Stimulated activated CD4-positive, alpha-beta T cell treated with anti-CD3 and anti-CD28 coated beads, Interleukin-4, amount 100 ng/mL, for 4 hours (primary cell): ENCODE measurements at regions not wholly inside any gene's neighbourhood (a gene's known extent, or its start where the extent isn't known, plus 50 kb on each side); places are given as distances from the start of the nearest gene placed in this dataset.
"Not testable (repeated sequence)": the region's sequence is repeated elsewhere in the genome, so short reads cannot be mapped to it uniquely, and the experiment has no call there.

Experiments
- DNase-seq, 2 experiments: peaks; one replicate each; pipeline ENCODE4 v3.0.0-alpha.2; 2020

DNA sequence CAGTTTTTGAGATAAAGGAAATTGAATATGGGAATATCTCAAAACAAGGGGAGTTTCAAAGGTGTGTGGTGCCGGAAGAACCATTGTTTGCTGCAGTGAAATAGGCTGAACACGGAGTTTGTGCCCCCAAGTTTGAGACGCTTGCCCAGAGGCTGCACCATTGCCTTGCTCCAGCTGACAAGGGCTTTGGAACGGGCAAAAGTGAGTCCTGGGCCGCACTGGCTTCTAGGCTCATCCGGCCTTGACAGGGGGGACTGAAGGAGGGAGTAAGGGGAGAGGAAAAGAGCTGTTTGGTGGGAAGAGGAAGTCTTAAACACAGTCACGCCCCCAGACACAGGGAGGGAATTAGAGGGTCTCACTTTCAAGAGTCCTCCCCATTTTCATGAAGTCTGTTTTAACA, 269.9 kb downstream of the FAM43A start:
- DNase-seq, result no peak

DNA sequence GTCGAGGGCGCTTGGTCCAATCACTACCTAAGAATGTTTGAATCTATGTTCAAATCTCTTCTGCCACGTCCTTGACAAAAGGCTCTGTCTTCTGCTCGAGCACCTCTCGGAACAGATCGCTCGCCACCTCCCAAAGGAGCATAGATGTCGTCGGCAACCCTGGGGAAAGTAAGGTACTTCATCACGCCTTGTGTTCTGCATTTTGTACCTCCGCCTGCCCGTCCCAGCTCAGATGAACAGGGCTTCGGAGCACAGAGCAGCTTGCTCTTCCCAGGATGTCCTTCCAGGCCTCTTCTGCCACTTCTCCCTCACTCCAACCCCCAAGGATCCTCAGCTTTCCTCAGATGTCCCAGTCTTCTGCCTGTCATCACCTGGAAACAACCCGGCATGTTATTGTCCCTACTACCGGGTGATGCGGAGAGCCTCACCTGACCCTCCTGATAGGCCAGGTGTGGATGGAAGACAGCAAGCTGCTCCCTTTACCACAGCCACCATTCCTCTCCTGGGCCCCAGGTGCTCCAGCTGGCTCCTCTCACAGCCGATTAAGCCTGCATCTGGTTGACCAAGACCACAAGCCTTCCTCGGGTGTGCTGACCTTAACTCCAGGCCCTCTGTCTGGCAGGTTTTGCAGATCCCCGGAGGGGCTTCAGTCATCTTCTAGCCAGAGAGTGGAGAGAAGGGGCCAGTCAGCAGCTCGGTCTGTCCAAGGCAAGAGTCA, 270.5 kb downstream of the FAM43A start:
- DNase-seq, result no peak

DNA sequence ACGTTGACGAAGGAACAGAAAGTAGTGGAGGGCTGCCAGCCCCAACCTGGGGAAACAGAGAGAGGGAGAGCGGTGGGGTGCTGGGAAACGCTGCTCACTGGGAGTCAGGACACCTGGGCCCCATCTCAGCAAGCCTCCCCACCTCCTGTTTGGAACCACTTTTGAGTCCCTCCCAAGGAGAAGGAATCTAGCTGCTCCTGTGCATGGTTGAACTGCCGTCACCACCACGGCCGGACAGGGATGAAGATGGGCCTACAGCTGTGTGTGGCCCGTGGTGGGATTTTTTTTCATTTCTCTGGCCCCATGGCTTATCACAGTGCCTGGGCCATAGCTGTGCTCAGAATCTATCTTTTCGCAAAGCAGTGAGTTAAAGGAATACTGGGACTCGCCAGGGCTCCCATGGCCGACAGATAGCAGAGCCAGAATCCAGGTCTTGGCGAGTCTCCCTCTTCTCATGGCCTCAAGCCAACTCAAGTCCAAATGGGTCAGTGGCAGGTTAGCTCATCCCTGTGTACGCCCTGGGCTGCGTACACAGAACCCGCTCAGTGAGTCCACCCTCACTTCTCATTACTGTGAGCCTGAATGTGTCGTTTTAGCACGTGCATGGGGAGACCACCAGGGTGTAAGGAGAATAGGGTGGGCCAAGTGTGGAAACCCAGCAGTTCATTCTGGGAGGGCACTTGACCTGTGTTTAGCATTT, 271.2 kb downstream of the FAM43A start:
- no peak for DNase-seq

DNA sequence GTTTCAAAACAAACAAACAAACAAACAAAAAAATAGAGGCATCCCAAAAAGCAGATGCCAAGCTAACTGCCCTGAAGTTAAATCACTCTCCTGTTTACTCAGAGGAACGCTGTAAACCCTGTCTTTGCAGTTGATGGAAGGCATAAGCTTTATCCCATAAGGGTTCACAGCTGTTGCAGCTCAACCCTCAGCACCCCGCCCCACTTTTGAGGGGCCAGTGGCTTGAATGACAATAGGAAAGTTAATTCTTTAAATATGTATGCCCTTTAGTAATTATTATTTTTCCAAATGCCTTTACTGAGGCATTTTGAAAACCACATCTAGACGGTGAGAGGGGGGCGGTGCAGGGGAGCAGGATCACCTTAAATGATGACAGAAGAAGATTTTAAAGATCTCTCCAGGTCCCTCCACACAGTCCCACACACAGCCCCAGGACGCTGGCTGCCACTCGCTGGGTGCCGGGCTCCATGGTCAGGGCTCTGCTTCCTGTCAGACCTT, 272.1 kb downstream of the FAM43A start:
- no peak for DNase-seq

DNA sequence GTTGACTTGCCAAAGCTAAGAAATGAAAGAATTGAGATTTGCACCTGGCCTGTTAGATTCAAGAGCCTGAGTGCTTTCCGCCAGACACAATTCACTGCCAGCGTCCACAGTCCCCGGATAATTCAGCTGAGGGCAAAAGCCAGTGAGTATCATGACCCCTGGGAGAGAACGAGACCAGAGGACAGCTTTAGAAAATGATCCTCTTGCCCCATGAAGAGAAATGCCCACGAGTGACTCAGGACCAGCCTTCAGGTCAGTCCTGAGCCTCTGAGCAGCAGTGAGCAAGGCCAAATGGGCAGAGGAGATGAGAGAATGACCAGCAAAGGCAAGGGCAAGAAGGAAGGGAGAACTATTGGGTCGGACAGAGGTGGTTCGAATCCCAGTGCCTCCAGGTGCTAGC, 273.5 kb downstream of the FAM43A start:
- DNase-seq, result no peak

DNA sequence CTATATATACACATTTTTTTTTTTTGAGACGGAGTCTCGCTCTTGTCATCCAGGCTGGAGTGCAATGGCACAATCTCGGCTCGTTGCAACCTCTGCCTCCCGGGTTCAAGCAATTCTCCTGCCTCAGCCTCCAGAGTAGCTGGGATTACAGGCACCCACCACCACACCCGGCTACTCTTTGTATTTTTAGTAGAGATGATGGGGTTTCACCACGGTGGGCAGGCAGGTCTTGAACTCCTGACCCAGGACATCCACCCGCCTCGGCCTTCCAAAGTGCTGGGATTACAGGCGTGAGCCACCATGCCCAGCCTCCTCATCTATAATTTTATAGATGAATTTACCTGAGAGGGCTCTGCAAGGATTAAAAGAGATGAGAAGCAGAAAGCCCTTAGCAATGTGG, 274.0 kb downstream of the FAM43A start:
- DNase-seq, result not testable (repeated sequence)

DNA sequence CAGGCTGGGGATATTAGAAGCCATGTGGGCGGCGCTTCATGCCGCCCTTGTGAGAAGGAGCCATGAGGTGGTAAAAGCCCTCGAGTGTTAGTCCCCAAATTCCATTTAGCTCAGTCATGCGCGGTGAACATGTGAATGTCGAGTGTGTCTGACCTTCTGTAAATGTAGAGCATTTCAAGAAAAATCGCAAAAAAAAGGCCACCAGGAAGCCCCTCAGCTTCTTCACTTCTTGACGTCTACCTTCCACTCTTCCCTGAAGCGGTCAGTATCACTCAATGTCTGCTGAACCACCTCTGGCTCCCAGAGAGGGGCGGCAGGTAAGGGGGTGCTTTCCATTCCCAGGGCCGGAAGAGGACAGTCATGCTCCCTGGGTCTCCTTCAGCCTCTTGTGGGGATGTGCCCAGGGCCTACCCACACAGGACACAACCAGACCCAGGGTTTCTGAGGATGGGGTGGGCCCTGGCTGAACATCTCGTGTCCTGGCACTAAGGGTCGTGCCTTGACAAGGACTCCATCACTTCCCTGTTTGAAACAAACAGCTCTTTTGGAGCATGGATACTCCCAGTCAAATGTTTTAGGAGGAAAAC, 274.9 kb downstream of the FAM43A start:
- no peak for DNase-seq

DNA sequence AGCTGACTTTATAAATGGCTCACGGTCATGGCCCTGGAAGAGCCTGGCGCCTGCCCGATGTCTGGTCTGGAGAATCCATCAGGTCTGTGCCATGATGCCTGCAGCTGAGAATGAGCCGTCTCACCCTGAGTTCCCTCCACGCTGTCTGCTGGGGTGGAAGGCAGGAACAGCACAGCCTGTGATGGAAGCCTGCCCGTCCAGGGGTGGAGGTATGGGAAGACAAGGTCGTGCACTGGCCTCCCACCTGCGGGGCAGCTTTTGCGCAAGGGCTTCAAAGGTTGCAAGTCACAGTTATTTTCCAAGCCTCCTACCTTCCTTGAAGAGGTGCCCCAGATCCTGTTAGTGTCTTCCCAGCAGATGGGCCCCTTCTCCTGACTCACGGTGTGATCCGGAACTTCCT, 275.5 kb downstream of the FAM43A start:
- DNase-seq, result no peak

DNA sequence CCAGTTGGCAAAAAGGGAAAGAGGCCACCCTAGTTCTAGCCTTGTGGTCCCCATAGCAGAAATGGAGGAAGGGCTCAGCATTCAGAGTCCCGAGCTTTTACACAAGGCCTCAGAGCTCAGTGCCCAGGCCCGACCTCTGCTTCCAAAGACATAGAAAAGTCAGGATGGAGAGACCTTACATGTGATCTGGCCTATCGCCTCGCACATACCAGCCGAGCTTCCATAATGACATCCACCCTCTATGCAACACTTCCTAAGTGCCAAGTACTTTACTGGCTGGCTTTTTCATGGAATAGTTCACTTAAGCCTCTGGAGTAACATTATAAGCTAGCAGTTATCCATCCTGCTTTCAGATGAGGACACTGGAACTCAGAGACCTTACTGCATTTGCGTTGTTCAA, 275.9 kb downstream of the FAM43A start:
- no peak for DNase-seq

DNA sequence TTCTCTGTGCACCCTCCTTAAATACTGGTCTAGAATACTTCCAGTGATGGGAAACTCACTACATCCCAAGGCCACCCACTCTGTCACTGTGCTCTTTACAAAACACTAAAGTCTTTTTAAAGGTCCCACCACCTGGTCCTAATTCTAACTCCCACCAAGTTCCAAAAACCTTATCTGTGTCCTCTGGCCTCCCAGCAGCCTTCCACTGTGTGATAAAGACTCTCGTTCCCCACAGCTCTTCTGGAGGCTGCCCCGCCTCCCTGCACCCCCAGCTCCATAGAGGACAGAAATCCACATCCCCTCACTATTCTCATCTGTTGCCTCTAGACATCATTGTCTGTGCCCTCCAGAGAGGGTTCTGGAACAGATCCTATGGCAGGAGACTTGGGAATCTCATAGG, 276.4 kb downstream of the FAM43A start:
- DNase-seq, result no peak

DNA sequence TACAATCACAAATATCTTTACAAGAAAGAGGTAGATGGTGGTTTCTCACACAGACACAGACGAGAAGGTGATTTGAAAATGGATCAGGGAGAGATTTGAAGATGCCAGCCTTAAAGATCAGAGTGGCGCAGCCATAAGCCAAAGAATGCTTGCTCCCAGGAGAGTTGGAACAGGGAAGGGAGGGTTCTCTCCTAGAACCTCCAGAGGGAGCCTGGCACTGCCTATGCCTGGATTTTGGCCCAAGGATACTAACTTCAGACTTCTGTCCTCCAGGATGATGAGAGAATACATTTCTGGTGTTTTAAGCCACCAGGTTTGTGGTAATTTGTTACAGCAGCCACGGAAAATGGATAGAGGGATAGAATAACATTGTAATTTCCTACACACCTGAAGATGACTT, 279.1 kb downstream of the FAM43A start:
- no peak for DNase-seq

DNA sequence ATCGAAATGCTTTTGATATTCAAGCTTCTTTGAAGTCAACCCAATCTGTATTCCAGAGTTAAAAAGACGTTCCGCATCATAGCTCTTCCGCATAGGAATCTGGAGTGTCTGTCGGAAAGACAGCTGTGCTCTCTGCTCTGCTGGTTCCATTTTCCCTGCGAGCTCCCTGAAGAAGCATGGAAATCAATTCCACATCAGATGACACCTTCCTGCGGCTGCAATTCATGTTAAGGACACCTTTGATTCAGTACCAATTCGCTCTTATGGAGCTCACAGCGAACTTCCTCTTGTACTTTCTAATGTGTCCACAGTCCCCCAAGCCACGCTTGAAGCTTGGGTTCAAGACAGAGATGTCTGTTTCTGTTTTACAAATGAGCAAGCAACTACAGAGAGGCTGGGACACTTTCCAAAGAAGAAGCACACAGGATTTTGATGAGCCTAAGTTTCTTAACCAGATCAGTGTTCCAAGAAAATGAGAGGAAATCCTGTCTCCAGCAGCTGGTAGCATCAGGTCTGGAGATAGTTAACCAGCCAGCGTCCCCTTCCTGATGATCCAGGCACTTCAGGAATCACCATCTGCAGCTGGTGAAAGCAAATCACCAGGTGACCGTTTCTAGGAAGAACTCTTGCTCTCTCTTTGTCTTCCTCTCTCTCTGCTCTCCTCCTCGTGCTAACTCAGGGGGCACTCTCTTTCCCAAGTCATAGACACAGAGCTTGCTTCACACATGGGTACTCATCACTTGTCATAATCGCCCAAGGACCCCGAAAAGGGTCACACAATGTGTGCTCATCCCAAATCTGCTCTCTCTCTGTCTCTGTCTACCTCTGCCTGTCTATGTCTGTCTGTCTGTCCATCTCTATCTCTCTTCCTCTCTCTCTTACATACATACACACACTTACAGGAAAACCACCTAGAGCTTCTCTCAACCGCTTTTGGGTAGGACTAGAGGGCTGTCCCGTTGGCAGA, 281.8 kb downstream of the FAM43A start:
- no peak for DNase-seq

DNA sequence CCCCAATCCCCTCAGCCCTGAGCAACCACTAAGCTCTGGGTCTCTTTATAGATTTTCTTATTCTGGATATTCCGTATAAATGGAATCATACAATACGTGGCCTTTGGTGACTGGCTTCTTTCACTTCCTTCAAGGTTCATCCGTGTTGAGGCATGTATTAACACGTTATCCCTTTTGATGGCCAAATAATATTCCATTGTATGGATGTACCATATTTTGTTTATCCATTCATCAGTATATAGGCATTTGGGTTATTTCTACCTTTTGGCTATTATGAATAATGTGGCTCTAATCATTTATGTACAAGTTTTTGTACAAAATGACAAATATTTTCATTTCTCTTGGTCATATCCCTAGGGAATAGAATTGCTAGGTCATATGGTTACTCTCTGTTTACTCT, 284.4 kb downstream of the FAM43A start:
- DNase-seq, result no peak

DNA sequence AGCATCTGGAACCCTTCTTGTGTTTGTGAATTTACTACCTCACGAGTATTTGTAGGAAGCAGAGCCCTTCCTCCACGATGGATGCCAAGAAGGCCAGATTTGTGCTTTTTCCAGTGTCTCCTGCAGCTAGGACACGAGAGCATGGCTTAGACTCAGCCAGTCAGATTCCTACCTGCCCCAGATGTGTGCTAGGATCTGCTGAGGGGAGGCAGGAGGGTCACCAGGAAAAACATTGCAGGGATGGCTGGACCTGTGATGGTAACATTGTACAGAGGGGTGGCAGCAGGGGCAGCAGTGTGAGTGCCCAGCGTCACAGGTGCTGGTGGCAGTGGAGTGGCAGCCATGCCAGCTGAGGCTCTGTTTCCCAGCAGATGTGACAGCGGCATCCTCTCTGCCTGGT, 285.3 kb downstream of the FAM43A start:
- DNase-seq, result no peak

DNA sequence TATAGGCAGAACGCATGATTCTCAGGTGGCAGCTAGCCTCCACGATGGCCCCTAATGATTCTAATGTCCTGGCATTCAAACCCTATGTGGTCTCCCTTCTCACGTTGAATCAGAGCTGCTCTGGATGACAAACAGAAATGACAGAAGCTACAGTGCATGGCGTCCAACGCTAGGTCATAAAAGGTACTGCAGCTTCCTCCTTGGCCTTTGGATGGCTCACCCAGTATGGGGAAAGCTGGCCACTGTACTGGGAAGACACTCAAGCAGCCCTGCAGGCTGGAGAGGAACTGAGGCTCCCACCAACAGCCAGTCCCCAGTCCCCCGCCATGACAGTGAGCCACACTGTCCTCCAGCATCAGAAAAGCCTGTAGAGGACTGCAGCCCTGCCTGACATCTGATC, 286.3 kb downstream of the FAM43A start:
- no peak for DNase-seq

DNA sequence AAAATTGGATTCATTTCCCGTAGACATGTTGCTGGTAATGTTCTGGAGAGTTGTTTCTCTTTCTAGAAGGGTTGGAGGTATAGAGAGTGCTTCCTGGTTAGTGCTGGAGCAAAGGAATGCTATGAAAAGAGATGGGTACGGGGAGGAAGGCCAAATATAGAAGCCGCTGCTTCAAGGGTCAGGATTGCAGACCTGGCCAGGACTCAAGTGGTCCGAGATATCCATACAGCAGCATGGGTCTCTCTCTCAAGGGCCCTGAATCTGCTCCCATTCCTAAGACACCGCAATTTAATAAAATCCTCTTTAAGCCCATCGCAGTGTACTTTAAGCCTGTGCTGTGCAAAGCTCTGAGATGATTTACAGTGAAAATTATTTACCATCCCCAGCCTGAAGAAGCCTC, 287.0 kb downstream of the FAM43A start:
- no peak for DNase-seq

DNA sequence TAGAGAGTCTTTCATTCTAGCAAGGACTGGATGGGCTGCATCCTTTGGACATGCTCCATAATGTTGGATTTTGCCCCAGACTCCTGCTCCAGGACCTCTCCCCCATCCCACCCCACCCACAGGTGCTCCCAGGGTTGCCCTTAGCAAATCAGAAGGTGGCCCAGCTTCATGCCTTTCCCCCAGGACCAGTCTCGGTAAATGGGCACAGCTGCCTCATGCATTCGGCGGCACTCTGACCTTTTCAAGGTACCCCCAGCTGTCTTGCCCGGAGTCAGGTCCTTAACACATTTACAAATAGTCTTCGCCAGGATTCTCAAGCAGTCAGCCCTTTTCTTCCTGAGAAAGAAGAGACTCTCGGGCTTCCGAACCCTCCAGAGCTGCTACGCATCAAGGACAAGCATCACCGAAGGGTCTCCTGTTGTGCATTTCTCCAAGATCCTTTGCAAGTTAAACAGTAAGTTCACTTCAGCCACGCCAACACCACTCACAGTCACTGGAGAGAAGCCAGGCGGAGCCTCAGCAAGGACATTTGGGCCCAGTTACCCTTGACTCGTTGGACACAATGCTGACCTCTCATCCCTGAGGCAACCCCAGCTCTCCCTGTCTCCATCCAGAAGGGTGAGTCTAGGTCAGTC, 287.8 kb downstream of the FAM43A start:
- DNase-seq, result no peak

DNA sequence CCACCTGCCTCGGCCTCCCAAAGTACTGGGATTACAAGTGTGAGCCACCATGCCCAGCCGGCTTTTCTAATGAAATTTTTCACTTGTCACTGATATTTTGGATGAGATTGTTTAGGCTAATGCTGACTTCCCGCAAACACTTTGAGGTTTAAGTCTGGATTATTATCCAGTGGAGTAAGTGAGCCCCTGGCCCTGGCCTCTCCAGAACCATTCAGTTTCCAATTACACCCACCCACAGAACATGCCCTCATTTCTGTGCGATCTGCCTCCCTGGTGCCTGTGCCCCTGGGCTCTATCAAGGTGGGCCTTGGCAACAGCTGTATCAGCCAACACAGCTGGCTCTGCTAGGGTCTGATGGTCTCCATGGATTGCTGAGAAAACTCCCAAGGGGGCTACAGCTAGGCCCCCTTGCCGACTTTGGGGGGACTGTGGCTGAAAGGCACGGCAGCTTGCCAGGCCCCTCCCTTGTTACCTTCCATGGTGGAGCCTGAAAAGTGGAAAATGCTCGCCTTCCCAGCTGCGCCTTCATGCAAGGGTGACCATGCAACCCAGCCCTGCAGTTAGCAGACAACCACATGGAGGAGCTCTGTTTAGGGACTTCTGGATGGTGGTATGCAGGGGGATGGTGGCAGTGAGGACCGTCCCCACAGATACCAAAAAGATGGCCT, 288.9 kb downstream of the FAM43A start:
- DNase-seq, result no peak

DNA sequence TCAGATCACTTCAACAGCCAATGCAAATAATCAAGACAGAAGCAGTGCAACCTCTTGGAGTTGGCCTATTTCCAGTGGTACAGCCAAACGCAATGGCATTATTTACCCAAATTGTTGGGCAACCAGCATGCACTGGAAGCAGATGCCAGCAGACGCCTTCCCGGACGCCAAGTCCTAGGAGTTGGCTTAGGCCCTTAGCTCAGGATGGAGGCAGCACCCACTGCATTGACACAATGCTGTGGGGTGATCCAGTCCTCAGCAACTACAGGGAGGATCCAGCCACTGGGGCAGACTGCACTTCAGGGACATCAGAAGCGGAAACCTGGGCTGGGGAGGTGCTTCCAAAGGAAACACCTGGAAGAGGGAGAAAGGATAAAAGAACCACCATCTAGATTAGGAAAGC, 290.4 kb downstream of the FAM43A start:
- DNase-seq, result no peak

DNA sequence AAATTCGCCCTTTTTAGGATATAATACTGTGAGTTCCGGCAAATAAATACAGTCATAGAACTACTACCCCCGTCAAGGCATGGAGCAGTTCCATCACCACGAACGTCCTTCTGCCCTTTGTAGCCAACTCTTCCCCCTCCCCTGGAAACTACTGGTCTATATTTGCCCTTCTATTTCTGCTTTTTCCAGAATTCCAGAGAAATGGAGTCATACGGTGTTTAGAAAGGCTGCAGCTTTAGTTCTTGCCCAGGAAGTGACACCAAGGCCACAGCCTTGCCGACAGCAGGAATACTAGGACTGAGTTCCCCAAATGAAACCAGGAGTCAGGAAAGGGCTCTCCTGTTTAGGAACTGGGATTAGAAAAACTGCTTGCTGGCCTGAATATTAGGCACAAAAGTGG, 291.2 kb downstream of the FAM43A start:
- no peak for DNase-seq

DNA sequence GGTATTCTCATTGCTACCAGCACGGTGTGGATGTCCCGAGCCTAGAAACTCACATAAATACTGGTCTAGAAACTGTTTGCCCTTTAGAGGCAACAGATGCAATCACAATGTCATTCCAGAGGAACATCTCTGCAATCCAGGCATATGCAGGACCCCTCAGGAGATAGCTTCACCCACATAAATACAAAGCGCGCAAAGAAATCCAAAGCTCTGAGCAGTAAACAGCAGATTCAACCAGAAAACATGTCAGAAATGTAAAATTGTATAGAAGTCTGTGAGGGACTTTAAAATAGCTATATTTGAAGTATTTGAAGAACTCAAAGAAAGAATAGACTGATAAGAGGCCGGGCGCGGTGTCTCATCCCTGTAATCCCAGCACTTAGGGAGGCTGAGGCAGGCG, 291.7 kb downstream of the FAM43A start:
- DNase-seq, result no peak

DNA sequence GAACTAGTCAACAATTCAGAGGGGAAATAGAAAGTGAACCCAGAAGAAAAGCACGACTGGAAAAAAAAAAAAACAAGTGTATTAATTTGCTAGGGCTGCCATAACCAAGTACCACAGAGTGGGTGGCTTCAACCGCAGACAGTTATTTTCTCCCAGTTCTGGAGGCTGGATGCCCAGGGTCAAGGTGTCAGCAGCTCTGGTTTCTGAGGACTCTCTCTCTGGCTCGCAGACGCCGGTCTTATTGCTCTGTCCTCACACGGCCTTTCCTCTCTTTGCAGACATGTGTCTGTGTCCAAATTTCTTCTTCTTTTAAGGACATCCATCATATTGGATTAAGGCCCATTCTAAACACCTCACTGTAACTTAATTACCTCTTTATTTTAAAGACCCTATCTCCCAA, 291.8 kb downstream of the XXYLT1 start:
- DNase-seq, result no peak
